OCI-LY3 (cell line): ENCODE measurements at regions not wholly inside any gene's neighbourhood (a gene's known extent, or its start where the extent isn't known, plus 50 kb on each side); places are given as distances from the start of the nearest gene placed in this dataset.

Experiments used
- H2AFZ ChIP-seq: fragments of 200-600, 300-600 bp; shearing (Covaris generic); 2 replicates; pipeline ENCODE4 v1.6.0; 2014; ENCODE audit warnings: antibody characterized with exemption, low read depth, low read length
- H3K27ac ChIP-seq: fragments of 200-600, 300-600 bp; sonication (generic); 2 replicates; pipeline ENCODE4 v1.5.1; 2014; ENCODE audit warnings: mild to moderate bottlenecking, low read length, moderate library complexity, mixed read lengths
- H3K27me3 ChIP-seq: fragments of 200-600, 300-600 bp; sonication (generic); 2 replicates; pipeline ENCODE4 v1.6.1; 2014; ENCODE audit warnings: low read depth, low read length, mixed read lengths
- H3K36me3 ChIP-seq: fragments of 200-600, 300-600 bp; sonication (generic); replicated peaks from 2 replicates; pipeline ENCODE3; 2014; ENCODE audit warnings: low read depth, low read length, mixed read lengths
- H3K4me1 ChIP-seq: fragments of 300-600, 200-600 bp; sonication (generic); 2 replicates; pipeline ENCODE4 v1.6.1; 2014; ENCODE audit warnings: low read length, mixed read lengths
- H3K4me2 ChIP-seq: fragments of 200-600, 300-600 bp; sonication (generic); 2 replicates; pipeline ENCODE4 v1.6.1; 2014; ENCODE audit warnings: low read length, mixed read lengths
- H3K4me3 ChIP-seq: fragments of 300-600, 200-600 bp; sonication (generic); 2 replicates; pipeline ENCODE4 v1.5.1; 2014; ENCODE audit warnings: antibody characterized with exemption, mild to moderate bottlenecking, low read length, moderate library complexity
- H3K79me2 ChIP-seq: fragments of 300-600, 200-600 bp; shearing (Covaris generic); 2 replicates; pipeline ENCODE4 v1.6.1; 2014; ENCODE audit warnings: mild to moderate bottlenecking, low read length, mixed read lengths
- H3K9ac ChIP-seq: fragments of 300-600, 200-600 bp; shearing (Covaris generic); 2 replicates; pipeline ENCODE4 v1.6.0; 2014; ENCODE audit warnings: mild to moderate bottlenecking, low read length, moderate library complexity
- H3K9me3 ChIP-seq: fragments of 200-600, 300-600 bp; shearing (Covaris generic); 2 replicates; pipeline ENCODE4 v1.6.1; 2014; ENCODE audit warnings: low read length, mixed read lengths; ENCODE audit not compliant: insufficient read depth
- H4K20me1 ChIP-seq: fragments of 200-600, 300-600 bp; sonication (generic); 2 replicates; pipeline ENCODE4 v1.6.1; 2016; ENCODE audit warnings: low read length, mixed read lengths; ENCODE audit not compliant: insufficient read depth
- EZH2phosphoT487 ChIP-seq: fragments of 200-600 bp; shearing (Covaris generic); IDR thresholded peaks from 2 replicates; pipeline ENCODE4 v1.6.1; 2018; ENCODE audit warnings: antibody characterized with exemption, mixed run types, low read depth
- TF ChIP-seq, protein P1 (sequence below): fragments of 200-600, 300-600 bp; sonication (generic); IDR thresholded peaks from 2 replicates; pipeline ENCODE4 v1.5.1; 2014; ENCODE audit warnings: antibody characterized with exemption, low read length, low read depth

DNA sequence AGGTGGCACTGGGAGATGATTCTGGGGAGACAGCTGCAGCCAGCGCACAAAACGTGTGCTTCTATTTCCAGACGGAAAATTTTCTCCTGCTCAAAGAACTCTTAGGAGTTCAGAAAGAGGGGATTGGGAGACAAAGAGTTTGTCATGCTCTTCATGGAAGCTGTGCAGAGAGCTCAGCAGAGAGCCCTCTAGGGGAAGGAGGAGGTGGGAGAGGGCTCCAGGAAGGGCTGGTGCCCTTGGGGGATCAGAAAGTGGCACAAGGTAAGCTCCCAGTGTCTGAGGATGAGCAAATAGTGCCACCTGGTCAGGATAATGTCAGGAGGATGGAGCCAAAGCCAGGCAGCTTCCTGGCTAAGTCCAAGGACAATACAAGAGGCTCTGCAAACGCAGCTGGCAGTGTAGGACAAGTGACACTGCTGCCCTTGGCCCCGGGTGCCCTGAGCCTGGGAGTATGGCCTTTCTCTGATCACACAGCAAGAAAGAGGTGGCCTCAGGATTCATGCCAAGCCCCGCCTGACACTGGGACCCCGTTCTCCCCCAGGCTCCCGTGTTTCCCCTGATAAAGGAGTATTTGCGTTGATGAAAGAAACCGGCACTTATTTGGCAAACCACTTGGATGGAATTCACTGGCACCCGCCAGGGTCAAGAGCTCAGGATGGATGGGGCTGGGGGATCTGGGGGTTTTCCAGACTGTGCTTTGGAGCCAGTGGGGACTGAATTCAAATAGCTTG, 254.0 kb downstream of the PTPRU start:
- no peaks in the 10 kb centered on the region for H3K79me2 ChIP-seq
- no peaks in the 10 kb centered on the region for H3K27me3 ChIP-seq
- no peaks in the 10 kb centered on the region for H3K9me3 ChIP-seq
- H4K20me1 ChIP-seq, result no peaks in the 10 kb centered on the region
- H3K36me3 ChIP-seq, result no peaks in the 10 kb centered on the region
- H3K9ac ChIP-seq, result no peak overlapping the region
- H3K4me2 ChIP-seq, result no peak overlapping the region
- no peak overlapping the region for H2AFZ ChIP-seq
- TF ChIP-seq, protein P1, sequence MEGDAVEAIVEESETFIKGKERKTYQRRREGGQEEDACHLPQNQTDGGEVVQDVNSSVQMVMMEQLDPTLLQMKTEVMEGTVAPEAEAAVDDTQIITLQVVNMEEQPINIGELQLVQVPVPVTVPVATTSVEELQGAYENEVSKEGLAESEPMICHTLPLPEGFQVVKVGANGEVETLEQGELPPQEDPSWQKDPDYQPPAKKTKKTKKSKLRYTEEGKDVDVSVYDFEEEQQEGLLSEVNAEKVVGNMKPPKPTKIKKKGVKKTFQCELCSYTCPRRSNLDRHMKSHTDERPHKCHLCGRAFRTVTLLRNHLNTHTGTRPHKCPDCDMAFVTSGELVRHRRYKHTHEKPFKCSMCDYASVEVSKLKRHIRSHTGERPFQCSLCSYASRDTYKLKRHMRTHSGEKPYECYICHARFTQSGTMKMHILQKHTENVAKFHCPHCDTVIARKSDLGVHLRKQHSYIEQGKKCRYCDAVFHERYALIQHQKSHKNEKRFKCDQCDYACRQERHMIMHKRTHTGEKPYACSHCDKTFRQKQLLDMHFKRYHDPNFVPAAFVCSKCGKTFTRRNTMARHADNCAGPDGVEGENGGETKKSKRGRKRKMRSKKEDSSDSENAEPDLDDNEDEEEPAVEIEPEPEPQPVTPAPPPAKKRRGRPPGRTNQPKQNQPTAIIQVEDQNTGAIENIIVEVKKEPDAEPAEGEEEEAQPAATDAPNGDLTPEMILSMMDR, result no peak
- no peak for TF ChIP-seq EZH2phosphoT487
- H3K4me1 ChIP-seq, result no peaks in the 10 kb centered on the region
- H3K27ac ChIP-seq, result no peak overlapping the region
- no peak overlapping the region for H3K4me3 ChIP-seq

DNA sequence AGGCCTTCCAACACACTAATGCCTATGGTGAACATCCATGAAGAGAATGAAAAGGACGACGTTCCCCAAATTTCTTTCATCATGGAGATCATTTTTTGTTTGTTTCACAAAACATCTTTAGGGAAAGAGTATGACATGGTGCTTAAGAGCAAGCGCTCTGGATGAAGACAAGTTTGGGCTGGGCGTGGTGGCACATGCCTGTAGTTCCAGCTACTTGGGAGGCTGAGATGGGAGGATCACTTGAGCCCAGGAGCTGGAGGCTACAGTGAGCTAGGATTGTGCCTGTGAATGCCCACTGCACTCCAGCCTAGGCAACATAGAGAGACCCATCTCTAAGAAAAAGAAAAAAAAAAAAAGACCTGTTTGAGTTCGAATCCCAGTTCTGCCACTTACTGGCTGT, 253.1 kb downstream of the PTPRU start:
- Histone ChIP-seq H3K4me2 (no peak overlapping the region), H3K4me3 (no peak overlapping the region), H3K27ac (no peak overlapping the region), H3K79me2 (no peaks in the 10 kb centered on the region), H3K9me3 (no peaks in the 10 kb centered on the region), H4K20me1 (no peaks in the 10 kb centered on the region), H3K4me1 (no peaks in the 10 kb centered on the region), H2AFZ (no peak overlapping the region), H3K36me3 (no peaks in the 10 kb centered on the region), H3K27me3 (no peaks in the 10 kb centered on the region), H3K9ac (no peak overlapping the region)
- TF ChIP-seq, protein P1, result no peak
- TF ChIP-seq EZH2phosphoT487, result no peak

DNA sequence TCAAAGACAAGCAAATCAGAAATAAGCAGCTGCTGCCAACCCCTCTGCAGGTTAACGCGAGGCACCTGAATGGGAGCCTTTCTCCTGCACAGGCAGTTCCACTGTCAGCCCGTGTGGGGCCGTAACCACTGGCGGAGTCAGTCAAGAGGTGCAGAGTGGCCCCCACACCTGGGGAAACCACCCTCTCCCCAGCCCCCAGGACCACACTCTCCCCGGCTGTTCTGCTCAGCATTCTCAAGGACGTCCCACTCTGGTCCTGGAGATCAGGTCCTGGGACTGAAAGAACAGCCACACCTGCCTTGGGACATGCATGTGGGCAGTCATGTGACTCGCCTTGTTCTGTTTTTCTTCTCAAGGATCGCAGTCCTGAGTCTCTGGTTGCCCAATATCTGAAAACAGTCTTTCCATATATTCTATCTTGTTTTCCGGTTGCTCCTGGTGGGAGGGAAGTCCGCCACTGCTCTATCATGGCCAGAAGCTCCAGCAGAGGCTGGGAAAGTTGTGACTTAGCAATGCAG, 252.5 kb downstream of the PTPRU start:
- no peak overlapping the region for H2AFZ ChIP-seq
- H3K4me2 ChIP-seq, result no peak overlapping the region
- no peak overlapping the region for H3K27ac ChIP-seq
- H4K20me1 ChIP-seq, result no peaks in the 10 kb centered on the region
- H3K9me3 ChIP-seq, result no peaks in the 10 kb centered on the region
- no peak overlapping the region for H3K9ac ChIP-seq
- H3K79me2 ChIP-seq, result no peaks in the 10 kb centered on the region
- H3K4me3 ChIP-seq, result no peak overlapping the region
- H3K4me1 ChIP-seq, result no peaks in the 10 kb centered on the region
- H3K36me3 ChIP-seq, result no peaks in the 10 kb centered on the region
- TF ChIP-seq EZH2phosphoT487, result no peak
- TF ChIP-seq, protein P1, result no peak
- no peaks in the 10 kb centered on the region for H3K27me3 ChIP-seq

DNA sequence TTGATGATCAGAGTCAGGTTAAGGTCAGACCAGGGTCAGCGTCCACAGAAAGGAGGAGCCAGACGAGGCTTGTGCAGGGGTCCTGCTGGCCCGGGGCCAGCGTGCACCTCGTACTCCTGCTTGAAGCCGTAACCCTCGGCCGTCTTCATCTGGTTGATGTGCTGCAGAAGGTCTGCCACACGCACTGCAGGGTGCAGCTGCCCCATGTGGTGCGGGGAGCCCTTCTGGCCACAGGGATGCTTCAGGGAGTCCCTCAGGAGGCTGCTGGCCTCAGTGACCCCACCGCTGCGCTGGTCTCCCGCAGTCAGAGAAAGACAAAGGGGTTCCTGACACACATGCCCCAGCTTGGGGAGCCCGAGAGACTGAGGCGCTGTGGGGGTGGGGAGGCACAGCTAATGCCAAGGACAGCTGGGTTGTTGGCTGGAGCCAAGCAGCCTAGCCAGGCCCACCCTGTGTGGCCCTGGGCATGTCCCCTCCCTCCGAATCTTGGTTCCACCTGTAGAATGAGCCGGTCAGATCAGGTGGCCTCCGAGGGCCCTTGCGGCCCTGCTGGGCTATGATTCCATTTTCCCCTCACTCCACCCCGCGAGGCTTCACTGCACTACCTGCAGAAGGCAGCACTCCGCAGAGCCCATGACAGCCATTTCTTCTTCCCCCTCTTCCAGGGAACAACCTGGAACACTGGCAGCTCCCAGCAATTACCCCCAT, 251.9 kb downstream of the PTPRU start:
- H2AFZ ChIP-seq, result no peak overlapping the region

More for the DNA sequence above, 251.9 kb downstream of the PTPRU start:
- Histone ChIP-seq H3K27ac (no peak overlapping the region), H3K36me3 (no peaks in the 10 kb centered on the region), H3K4me1 (no peaks in the 10 kb centered on the region), H3K4me3 (no peak overlapping the region), H3K9me3 (no peaks in the 10 kb centered on the region), H3K79me2 (no peaks in the 10 kb centered on the region), H4K20me1 (no peaks in the 10 kb centered on the region), H3K4me2 (no peak overlapping the region), H3K9ac (no peak overlapping the region), H3K27me3 (no peaks in the 10 kb centered on the region)
- no peak for TF ChIP-seq EZH2phosphoT487
- TF ChIP-seq, protein P1, result no peak
